ENCODE measurements at regions not wholly inside any gene's neighbourhood (a gene's known extent, or its start where the extent isn't known, plus 50 kb on each side); places are given as distances from the start of the nearest gene placed in this dataset.
"Not testable (repeated sequence)": the region's sequence is repeated elsewhere in the genome, so short reads cannot be mapped to it uniquely, and the experiment has no call there.

GRCh38 chr4:81590596-81590995 lies 118.9 kb upstream of the RASGEF1B start:
- intact Hi-C loops (cut with micrococcal nuclease), result no loop called here
- H3K36me3 Mint-ChIP-seq (ENCODE audit: insufficient read depth, unreplicated experiment), result no peaks in the 10 kb centered on the region

GRCh38 chr4:81589262-81589661 lies 117.6 kb upstream of the RASGEF1B start:
- POLR2A ChIA-PET, result interaction anchor here (0.6 kb wide), 1 partner anchor 97 kb away, joined by 3 read pairs; no protein-coding TSS in a partner anchor
- CTCF ChIA-PET, result no interaction called here
- intact Hi-C loops (cut with micrococcal nuclease), result no loop called here

More at GRCh38 chr4:81590596-81590995, 118.9 kb upstream of the RASGEF1B start:
- Mint-ChIP-seq H3K4me1 (ENCODE audit: insufficient read depth, unreplicated experiment) (no peaks in the 10 kb centered on the region), H3K9me3 (ENCODE audit: unreplicated experiment) (peaks cover 4% of the 10 kb centered on the region), H3K27me3 (ENCODE audit: insufficient read depth, unreplicated experiment) (no peaks in the 10 kb centered on the region), H3K27ac (ENCODE audit: low read depth, unreplicated experiment) (no peak overlapping the region), H3K4me3 (ENCODE audit: unreplicated experiment) (no peak overlapping the region)
- BruUV-seq (replicated peaks), result no TSS peak
- no peak for TF ChIP-seq CTCF (IDR thresholded peaks at IDR 0.05; ENCODE audit: unreplicated experiment)
- ChIA-PET POLR2A (no interaction called here), CTCF (interaction anchor here (0.6 kb wide), 1 partner anchor 611 kb away, joined by 3 read pairs; no protein-coding TSS in a partner anchor)
- no peak for DNase-seq (ENCODE audit: unreplicated experiment)

GRCh38 chr4:81586706-81587105 lies 115.0 kb upstream of the RASGEF1B start:
- ChIA-PET POLR2A (no interaction called here), CTCF (interaction anchor here (0.6 kb wide), 1 partner anchor 272 kb away, joined by 3 read pairs; no protein-coding TSS in a partner anchor)
- Mint-ChIP-seq H3K27ac (ENCODE audit: low read depth, unreplicated experiment) (no peak overlapping the region), H3K36me3 (ENCODE audit: insufficient read depth, unreplicated experiment) (no peaks in the 10 kb centered on the region), H3K9me3 (ENCODE audit: unreplicated experiment) (no peaks in the 10 kb centered on the region), H3K4me1 (ENCODE audit: insufficient read depth, unreplicated experiment) (no peaks in the 10 kb centered on the region), H3K4me3 (ENCODE audit: unreplicated experiment) (no peak overlapping the region), H3K27me3 (ENCODE audit: insufficient read depth, unreplicated experiment) (no peaks in the 10 kb centered on the region)
- TF ChIP-seq CTCF (IDR thresholded peaks at IDR 0.05; ENCODE audit: unreplicated experiment), result no peak
- intact Hi-C loops (cut with micrococcal nuclease), result no loop called here
- DNase-seq (ENCODE audit: unreplicated experiment), result no peak
- BruUV-seq (replicated peaks), result no TSS peak

More at GRCh38 chr4:81589262-81589661, 117.6 kb upstream of the RASGEF1B start:
- TF ChIP-seq CTCF (IDR thresholded peaks at IDR 0.05; ENCODE audit: unreplicated experiment), result no peak
- H3K36me3 Mint-ChIP-seq (ENCODE audit: insufficient read depth, unreplicated experiment), result no peaks in the 10 kb centered on the region
- BruUV-seq (replicated peaks), result no TSS peak
- H3K4me3 Mint-ChIP-seq (ENCODE audit: unreplicated experiment), result no peak overlapping the region
- H3K9me3 Mint-ChIP-seq (ENCODE audit: unreplicated experiment), result peaks cover 4% of the 10 kb centered on the region
- no peaks in the 10 kb centered on the region for H3K4me1 Mint-ChIP-seq (ENCODE audit: insufficient read depth, unreplicated experiment)
- H3K27me3 Mint-ChIP-seq (ENCODE audit: insufficient read depth, unreplicated experiment), result no peaks in the 10 kb centered on the region
- no peak overlapping the region for H3K27ac Mint-ChIP-seq (ENCODE audit: low read depth, unreplicated experiment)
- no peak for DNase-seq (ENCODE audit: unreplicated experiment)

GRCh38 chr4:81580994-81581374 lies 109.3 kb upstream of the RASGEF1B start:
- H3K36me3 Mint-ChIP-seq (ENCODE audit: insufficient read depth, unreplicated experiment); POLR2A ChIA-PET; BruUV-seq (replicated peaks); H3K27ac Mint-ChIP-seq (ENCODE audit: low read depth, unreplicated experiment); CTCF ChIA-PET; DNase-seq (ENCODE audit: unreplicated experiment); intact Hi-C loops (cut with micrococcal nuclease); H3K9me3 Mint-ChIP-seq (ENCODE audit: unreplicated experiment); H3K4me3 Mint-ChIP-seq (ENCODE audit: unreplicated experiment); H3K27me3 Mint-ChIP-seq (ENCODE audit: insufficient read depth, unreplicated experiment): not testable (repeated sequence)
- peaks cover 10% of the 10 kb centered on the region for H3K4me1 Mint-ChIP-seq (ENCODE audit: insufficient read depth, unreplicated experiment)
